ENCODE measurements at regions not wholly inside any gene's neighbourhood (a gene's known extent, or its start where the extent isn't known, plus 50 kb on each side); places are given as distances from the start of the nearest gene placed in this dataset.

DNA sequence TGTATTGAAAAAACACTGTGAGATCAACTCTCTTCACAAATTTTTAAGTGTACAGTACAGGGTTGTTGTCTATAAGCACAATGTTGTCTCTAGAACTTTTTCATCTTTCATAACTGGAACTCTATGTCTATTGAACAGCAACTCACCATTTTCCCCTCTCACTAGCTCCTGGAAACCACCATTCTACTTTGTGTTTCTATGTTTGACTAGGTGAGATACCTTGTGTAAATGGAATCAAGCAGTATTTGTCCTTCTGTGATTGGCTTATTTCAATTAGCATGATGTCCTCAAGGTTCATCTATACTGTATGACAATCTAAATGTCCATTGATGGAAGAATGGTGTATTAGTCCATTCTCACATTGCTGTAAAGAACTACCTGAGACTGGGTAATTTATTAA lies 210.1 kb upstream of the FUT9 start:
- no peak overlapping the region for H3K4me3 ChIP-seq (ENCODE audit: low read depth, low read length)
- TF ChIP-seq, protein P1, sequence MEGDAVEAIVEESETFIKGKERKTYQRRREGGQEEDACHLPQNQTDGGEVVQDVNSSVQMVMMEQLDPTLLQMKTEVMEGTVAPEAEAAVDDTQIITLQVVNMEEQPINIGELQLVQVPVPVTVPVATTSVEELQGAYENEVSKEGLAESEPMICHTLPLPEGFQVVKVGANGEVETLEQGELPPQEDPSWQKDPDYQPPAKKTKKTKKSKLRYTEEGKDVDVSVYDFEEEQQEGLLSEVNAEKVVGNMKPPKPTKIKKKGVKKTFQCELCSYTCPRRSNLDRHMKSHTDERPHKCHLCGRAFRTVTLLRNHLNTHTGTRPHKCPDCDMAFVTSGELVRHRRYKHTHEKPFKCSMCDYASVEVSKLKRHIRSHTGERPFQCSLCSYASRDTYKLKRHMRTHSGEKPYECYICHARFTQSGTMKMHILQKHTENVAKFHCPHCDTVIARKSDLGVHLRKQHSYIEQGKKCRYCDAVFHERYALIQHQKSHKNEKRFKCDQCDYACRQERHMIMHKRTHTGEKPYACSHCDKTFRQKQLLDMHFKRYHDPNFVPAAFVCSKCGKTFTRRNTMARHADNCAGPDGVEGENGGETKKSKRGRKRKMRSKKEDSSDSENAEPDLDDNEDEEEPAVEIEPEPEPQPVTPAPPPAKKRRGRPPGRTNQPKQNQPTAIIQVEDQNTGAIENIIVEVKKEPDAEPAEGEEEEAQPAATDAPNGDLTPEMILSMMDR (IDR thresholded peaks at IDR 0.05; ENCODE audit: low read depth, low read length) = no peak

DNA sequence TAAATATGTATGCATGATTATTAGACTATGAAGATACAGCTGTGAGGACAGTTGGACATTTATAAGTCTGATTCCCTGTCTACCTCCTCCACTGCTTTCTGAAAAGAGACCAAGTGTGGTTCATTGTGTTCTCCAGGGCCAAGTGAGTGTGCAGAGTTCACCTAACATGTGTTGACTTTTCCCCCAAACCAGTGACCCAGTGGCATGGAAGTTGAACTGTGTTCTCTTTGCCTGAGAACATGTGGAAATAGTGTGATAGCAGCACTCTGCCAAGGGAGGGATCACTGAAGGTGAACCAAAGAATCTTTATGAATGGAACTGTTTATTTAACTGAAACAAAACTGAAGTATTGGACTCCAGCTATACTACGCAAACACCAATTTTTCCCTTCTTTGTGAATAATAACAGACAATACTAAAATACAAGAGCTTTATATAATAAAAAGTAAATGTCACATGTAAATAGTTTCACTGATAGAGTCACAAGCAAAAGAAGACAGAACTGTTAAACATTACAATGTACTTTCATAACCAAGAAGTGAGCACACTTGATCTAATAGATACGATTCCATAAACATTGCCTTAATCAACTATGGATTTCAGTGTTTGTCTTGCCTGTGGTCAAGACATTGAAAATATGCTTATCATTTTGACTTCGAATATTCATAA lies 200.3 kb upstream of the FUT9 start:
- no peak overlapping the region for H3K4me3 ChIP-seq (ENCODE audit: low read depth, low read length)
- TF ChIP-seq, protein P1 (IDR thresholded peaks at IDR 0.05; ENCODE audit: low read depth, low read length) = no peak

DNA sequence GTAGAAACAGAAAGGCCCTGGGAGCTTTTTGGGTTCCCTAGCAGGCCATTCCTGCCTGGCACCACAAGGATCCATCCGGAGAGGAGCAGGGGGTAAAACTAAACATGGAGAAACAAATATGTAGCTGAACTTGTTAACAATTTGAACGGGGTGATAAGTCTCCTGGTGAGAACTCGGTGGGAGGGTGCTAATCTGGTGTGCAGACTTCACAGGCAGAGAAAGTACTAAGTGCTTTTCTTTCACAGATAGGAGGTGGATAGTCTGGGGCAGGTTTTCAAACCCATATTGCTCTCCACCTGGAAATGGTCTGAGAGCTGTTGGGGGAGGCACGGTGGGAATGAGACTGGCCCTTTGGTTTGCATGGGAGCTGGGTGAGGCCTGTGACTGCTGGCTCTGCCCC lies 196.3 kb upstream of the FUT9 start:
- TF ChIP-seq, protein P1 (IDR thresholded peaks at IDR 0.05; ENCODE audit: low read depth, low read length) = no peak
- H3K4me3 ChIP-seq (ENCODE audit: low read depth, low read length) = no peak overlapping the region

DNA sequence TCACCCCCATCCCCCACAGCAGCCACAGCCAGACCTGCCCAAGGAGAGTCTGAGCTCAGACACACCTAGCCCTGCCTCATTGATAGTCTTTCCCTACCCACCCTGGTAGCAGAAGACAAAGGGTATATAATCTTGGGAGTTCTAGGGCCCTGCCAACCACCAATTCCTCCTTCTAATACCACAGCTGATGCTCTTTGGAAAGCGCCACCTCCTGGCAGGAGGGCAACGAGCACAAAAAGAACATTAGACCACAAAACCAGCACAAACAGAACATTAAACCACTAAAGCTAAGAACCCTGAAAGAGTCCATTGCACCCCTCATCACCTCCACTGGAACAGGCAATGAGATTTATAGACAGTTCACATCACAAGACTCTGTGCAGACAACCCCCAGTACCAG lies 195.8 kb upstream of the FUT9 start:
- H3K4me3 ChIP-seq (ENCODE audit: low read depth, low read length) = no peak overlapping the region
- TF ChIP-seq, protein P1 (IDR thresholded peaks at IDR 0.05; ENCODE audit: low read depth, low read length) = no peak

DNA sequence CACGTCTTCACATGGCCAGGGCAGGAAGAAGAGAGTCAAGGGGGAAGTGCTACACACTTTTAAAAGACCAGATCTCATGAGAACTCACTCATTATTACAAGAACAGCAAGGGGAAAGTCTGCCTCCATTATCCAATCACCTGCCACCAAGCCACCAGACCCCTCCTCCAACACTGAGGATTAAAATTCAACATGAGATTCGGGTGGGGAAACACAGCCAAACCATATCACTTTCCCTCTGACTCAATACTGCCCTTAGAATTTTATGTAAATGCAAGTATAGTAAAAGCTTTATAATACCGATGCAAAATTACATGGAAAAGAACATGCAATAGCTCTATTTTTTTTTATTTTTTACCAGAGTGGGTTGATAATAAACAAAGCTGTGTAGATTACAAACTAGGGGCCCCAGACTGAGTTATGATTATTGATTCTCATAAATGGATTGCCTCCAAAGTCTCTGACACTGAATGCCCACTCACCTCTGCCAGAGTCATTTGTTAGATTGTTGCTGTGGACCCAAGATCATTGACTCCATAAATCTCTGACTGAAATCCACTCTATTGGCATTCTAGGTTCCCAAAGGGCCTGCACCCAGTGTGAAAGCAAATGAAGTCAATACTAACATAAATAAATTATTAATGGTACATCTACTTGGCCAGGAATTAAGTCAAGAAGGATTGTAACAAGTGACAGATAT lies 184.8 kb upstream of the FUT9 start:
- H3K4me3 ChIP-seq (ENCODE audit: low read depth, low read length) = no peak overlapping the region
- TF ChIP-seq, protein P1 (IDR thresholded peaks at IDR 0.05; ENCODE audit: low read depth, low read length) = no peak

DNA sequence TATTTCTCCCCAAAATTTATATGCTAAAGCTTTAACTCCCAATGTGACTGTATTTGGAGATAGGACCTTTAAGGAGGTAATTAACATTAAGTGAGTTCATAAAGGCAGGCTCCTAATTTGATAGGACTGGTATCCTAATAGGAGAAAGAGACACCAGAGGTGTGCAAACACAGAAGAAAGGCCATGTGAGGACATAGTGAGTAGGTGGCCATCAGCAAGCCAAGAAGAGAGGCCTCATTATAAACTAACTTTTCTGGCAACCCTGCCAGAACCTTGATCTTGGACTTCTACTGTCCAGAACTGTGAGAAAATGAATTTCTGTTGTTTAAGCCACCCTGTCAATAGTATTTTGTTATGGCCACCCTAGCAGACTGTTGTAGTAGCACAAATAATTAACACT lies 177.9 kb upstream of the FUT9 start:
- H3K4me3 ChIP-seq (ENCODE audit: low read depth, low read length) = no peak overlapping the region
- TF ChIP-seq, protein P1 (IDR thresholded peaks at IDR 0.05; ENCODE audit: low read depth, low read length) = no peak

DNA sequence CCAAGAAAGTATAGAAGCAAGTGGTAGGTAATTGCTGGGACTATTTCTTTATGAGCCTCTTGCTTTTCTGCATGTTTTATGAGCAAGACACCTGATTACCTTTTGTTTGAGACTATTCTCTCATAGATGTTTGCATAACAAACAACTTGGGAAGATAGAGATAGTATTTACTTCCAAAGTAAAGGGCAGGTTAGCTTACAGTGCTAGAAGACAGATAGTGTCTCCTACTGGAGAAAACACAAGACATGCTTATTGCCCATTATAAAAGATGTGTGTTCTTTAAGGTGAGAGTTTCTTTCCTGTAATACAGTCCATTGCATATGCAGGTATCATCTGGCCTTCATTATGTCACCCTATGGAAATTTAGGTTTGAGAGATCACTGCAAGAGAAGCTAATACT lies 174.2 kb upstream of the FUT9 start:
- H3K4me3 ChIP-seq (ENCODE audit: low read depth, low read length) = no peak overlapping the region
- TF ChIP-seq, protein P1 (IDR thresholded peaks at IDR 0.05; ENCODE audit: low read depth, low read length) = no peak
